Left ventricle myocardium inferior (tissue), 1 donor: ENCODE measurements at regions not wholly inside any gene's neighbourhood (a gene's known extent, or its start where the extent isn't known, plus 50 kb on each side); places are given as distances from the start of the nearest gene placed in this dataset.

Source experiments
- DNase-seq: peaks from one replicate; pipeline ENCODE4 v3.0.0-alpha.2; 2020
- H3K27ac ChIP-seq: fragments of 200-600 bp; replicated peaks from 2 replicates; pipeline ENCODE4 v1.8.0; 2021
- H3K27me3 ChIP-seq: fragments of 200-600 bp; 2 replicates; pipeline ENCODE4 v1.8.0; 2021; ENCODE audit warnings: low read depth
- H3K36me3 ChIP-seq: fragments of 200-600 bp; 2 replicates; pipeline ENCODE4 v1.8.0; 2021
- H3K4me1 ChIP-seq: fragments of 200-600 bp; 2 replicates; pipeline ENCODE4 v1.8.0; 2021
- H3K4me3 ChIP-seq: fragments of 200-600 bp; 2 replicates; pipeline ENCODE4 v1.8.0; 2021; ENCODE audit warnings: mild to moderate bottlenecking, moderate library complexity
- H3K9me3 ChIP-seq: fragments of 200-600 bp; replicated peaks from 2 replicates; pipeline ENCODE4 v1.8.0; 2021
- intact Hi-C: fragments of 100-400 bp; cut with micrococcal nuclease; formaldehyde crosslinking; loops from one replicate; pipeline ENCODE4 v1.11.0; 2022
- TF ChIP-seq, protein P1 (sequence below): fragments of 200-600 bp; IDR thresholded peaks from 2 replicates; pipeline ENCODE4 v1.8.0; 2021; ENCODE audit warnings: antibody characterized with exemption, mild to moderate bottlenecking, borderline replicate concordance
- donor health status: DM: no; HTN: yes; CAD: no; lungs with severe emphysema.

DNA sequence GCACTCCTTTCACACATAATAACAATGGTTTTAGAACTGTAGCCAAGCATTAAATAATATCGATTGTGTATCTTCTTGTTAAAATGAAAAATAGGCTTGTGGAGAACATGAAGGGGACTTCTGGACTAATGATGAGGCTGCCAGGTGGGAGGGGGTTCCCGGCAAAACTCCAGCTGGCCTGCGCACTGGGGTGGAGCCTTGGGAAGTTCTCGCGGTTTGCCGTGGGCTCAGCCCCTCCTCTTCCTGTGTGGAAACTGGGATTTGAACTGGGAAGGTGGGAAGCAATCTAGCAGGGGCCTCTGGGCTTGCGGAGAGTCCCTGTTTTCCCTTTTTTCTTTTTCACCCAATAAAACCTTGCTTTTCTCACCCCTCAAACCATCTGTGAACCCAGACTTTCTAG, 113.7 kb upstream of the SLITRK1 start:
- no peaks in the 10 kb centered on the region for H3K27me3 ChIP-seq
- TF ChIP-seq, protein P1, sequence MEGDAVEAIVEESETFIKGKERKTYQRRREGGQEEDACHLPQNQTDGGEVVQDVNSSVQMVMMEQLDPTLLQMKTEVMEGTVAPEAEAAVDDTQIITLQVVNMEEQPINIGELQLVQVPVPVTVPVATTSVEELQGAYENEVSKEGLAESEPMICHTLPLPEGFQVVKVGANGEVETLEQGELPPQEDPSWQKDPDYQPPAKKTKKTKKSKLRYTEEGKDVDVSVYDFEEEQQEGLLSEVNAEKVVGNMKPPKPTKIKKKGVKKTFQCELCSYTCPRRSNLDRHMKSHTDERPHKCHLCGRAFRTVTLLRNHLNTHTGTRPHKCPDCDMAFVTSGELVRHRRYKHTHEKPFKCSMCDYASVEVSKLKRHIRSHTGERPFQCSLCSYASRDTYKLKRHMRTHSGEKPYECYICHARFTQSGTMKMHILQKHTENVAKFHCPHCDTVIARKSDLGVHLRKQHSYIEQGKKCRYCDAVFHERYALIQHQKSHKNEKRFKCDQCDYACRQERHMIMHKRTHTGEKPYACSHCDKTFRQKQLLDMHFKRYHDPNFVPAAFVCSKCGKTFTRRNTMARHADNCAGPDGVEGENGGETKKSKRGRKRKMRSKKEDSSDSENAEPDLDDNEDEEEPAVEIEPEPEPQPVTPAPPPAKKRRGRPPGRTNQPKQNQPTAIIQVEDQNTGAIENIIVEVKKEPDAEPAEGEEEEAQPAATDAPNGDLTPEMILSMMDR: no peak
- intact Hi-C loops: no loop called here
- DNase-seq: no peak
- H3K4me1 ChIP-seq: no peaks in the 10 kb centered on the region
- H3K27ac ChIP-seq: no peak overlapping the region
- H3K4me3 ChIP-seq: no peak overlapping the region
- H3K36me3 ChIP-seq: no peaks in the 10 kb centered on the region
- peaks cover 3% of the 10 kb centered on the region for H3K9me3 ChIP-seq

DNA sequence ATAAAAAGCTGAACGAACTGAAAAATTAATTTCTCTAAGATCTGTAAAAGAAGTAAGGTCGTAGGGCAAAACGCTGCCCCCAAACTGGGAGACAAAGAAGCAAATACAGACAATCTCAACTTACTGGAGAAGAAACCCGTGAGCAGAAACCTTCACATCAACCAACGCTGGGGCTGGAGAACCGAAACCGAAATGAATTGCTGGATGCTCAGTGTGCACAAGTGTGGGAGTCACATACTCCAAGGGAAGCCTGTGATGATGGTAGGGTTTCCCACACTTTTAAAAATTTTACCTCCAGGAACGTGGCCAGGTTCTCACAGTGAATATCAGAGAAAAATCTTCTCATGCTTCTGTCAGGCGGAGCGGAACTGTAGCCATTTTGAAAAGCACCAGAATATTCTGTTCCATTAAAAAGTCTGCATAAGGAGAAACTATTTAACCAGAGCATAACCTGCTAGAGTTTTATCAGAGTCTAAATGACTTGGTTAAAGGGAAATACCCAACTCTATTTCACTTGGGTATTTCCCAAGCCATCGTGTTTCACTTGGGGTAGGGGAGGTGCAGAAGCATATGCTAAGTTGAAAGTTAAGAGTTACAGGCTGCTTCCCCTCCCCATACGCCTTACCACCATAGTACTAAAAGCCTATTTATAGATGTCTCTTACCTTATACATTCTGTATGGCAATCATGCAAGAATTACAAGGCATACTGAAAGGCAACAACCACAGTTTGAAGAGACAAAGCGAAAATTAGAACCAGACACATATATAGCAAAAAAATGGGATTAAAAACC, 110.5 kb upstream of the SLITRK1 start:
- H3K9me3 ChIP-seq: peaks cover 3% of the 10 kb centered on the region
- no peaks in the 10 kb centered on the region for H3K36me3 ChIP-seq
- H3K27me3 ChIP-seq: no peaks in the 10 kb centered on the region
- H3K4me1 ChIP-seq: no peaks in the 10 kb centered on the region
- intact Hi-C loops: no loop called here
- H3K4me3 ChIP-seq: no peak overlapping the region
- H3K27ac ChIP-seq: no peak overlapping the region
- DNase-seq: no peak
- TF ChIP-seq, protein P1: no peak

DNA sequence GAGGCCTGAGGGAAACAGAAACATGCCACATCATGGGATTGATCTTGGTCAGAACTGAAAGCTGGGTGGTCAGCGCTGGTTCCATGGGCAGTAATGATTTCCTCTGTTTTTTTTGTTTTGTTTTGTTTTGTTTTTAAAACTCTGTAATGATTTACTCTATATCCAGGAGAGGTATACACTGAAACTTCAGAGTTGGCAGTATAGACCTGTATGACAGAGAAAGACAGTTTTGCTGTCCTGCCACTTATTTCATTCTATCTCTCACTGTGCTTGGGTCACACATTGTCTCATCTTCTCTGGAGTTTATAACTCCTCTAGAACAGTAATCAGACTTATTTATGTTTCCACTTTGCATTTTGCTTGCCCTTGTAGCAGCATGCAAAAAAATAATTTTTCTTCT, 105.1 kb upstream of the SLITRK1 start:
- Histone ChIP-seq H3K36me3 (no peaks in the 10 kb centered on the region), H3K4me1 (no peaks in the 10 kb centered on the region), H3K9me3 (no peaks in the 10 kb centered on the region), H3K27me3 (no peaks in the 10 kb centered on the region), H3K4me3 (no peak overlapping the region), H3K27ac (no peak overlapping the region)
- TF ChIP-seq, protein P1: no peak
- DNase-seq: no peak
- intact Hi-C loops: no loop called here

DNA sequence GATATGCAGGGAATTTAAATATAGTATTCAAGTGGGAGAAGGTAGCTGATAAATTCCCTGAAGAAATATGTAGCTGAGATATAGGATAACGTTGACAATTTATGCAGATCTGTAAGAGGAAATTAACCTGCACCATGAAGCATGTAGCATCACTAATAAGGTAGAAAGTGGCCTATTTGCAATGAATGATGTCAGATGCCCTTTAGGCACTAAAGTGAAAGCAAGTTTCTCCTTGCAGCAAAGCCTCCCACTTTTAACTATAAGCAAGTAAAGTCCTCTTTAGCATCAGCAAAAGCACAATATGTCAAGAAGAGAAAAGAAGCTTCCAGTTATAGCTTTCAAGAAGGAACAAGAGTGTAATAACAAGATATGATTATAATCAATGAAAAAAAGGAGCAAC, 102.5 kb upstream of the SLITRK1 start:
- H3K4me1 ChIP-seq: no peaks in the 10 kb centered on the region
- no peak overlapping the region for H3K4me3 ChIP-seq
- intact Hi-C loops: no loop called here
- no peaks in the 10 kb centered on the region for H3K9me3 ChIP-seq
- H3K27ac ChIP-seq: no peak overlapping the region
- H3K27me3 ChIP-seq: no peaks in the 10 kb centered on the region
- no peaks in the 10 kb centered on the region for H3K36me3 ChIP-seq
- DNase-seq: no peak
- TF ChIP-seq, protein P1: no peak

DNA sequence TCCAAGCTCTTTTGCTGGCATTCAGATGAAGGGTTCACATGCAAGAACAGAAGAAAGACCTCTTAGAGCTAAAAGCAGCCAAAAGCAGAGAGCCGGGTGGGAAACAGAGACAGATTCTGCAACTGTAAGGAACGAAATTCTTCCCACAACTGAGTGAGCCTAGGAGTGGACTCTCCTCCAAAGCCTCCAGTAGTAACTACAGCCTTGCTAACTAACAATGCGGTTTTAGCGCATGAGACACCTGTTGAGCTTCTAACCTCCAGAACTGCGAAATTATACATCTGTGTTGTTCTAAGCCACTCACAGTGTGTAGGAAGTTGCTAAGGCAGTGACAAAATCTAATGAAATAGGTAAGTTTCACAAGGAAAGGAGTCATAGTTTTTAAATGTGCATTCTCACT, 98.1 kb upstream of the SLITRK1 start:
- intact Hi-C loops: no loop called here
- TF ChIP-seq, protein P1: no peak
- no peak overlapping the region for H3K4me3 ChIP-seq

More for the DNA sequence above, 98.1 kb upstream of the SLITRK1 start:
- Histone ChIP-seq H3K36me3 (no peaks in the 10 kb centered on the region), H3K4me1 (no peaks in the 10 kb centered on the region), H3K27ac (no peak overlapping the region), H3K9me3 (no peaks in the 10 kb centered on the region), H3K27me3 (no peaks in the 10 kb centered on the region)
- DNase-seq: no peak
